Colon (tissue), 2 donors: ENCODE measurements at regions not wholly inside any gene's neighbourhood (a gene's known extent, or its start where the extent isn't known, plus 50 kb on each side); places are given as distances from the start of the nearest gene placed in this dataset.
"Not testable (repeated sequence)": the region's sequence is repeated elsewhere in the genome, so short reads cannot be mapped to it uniquely, and the experiment has no call there.

ENCODE experiments used
- FAIRE-seq: peaks from 2 replicates; lab custom pipeline; 2012; peaks lifted over from hg19 to GRCh38; lab: Jason Lieb, UNC
- donor health status: control.
- donor health status: control.

GRCh38 chr2:132220589-132220988 lies 58.8 kb upstream of the ANKRD30BL start:
- not testable (repeated sequence) for FAIRE-seq

GRCh38 chr2:132221886-132222285 lies 60.1 kb upstream of the ANKRD30BL start:
- not testable (repeated sequence) for FAIRE-seq

GRCh38 chr2:132252191-132252893 lies 90.6 kb upstream of the ANKRD30BL start:
- FAIRE-seq, result no peak

- no peak for FAIRE-seq
Measured at GRCh38 chr2:132252894-132253264, 91.1 kb upstream of the ANKRD30BL start.

GRCh38 chr2:132253496-132254305 lies 91.9 kb upstream of the ANKRD30BL start:
- no peak for FAIRE-seq

- FAIRE-seq, result not testable (repeated sequence)
Measured at GRCh38 chr2:132254306-132254919, 92.7 kb upstream of the ANKRD30BL start.

- no peak for FAIRE-seq
Measured at GRCh38 chr2:132255714-132256113, 94.0 kb upstream of the ANKRD30BL start.

- FAIRE-seq, result no peak
Measured at GRCh38 chr2:132256251-132256902, 94.6 kb upstream of the ANKRD30BL start.

GRCh38 chr2:132256903-132257300 lies 95.2 kb upstream of the ANKRD30BL start:
- FAIRE-seq, result not testable (repeated sequence)

GRCh38 chr2:132257301-132258171 lies 95.8 kb upstream of the ANKRD30BL start:
- FAIRE-seq, result not testable (repeated sequence)

- not testable (repeated sequence) for FAIRE-seq
Measured at GRCh38 chr2:132259276-132259675, 97.5 kb upstream of the ANKRD30BL start.

GRCh38 chr2:132265595-132265994 lies 103.8 kb upstream of the ANKRD30BL start:
- FAIRE-seq, result not testable (repeated sequence)

GRCh38 chr2:132267105-132267497 lies 105.3 kb upstream of the ANKRD30BL start:
- FAIRE-seq, result no peak

GRCh38 chr2:132267498-132268283 lies 105.9 kb upstream of the ANKRD30BL start:
- not testable (repeated sequence) for FAIRE-seq

GRCh38 chr2:132268284-132268976 lies 106.7 kb upstream of the ANKRD30BL start:
- FAIRE-seq, result not testable (repeated sequence)

- no peak for FAIRE-seq
Measured at GRCh38 chr2:132268977-132269523, 107.3 kb upstream of the ANKRD30BL start.

- no peak for FAIRE-seq
Measured at GRCh38 chr2:132270255-132270654, 108.5 kb upstream of the ANKRD30BL start.

- no peak for FAIRE-seq
Measured at GRCh38 chr2:132270981-132271546, 109.3 kb upstream of the ANKRD30BL start.

- not testable (repeated sequence) for FAIRE-seq
Measured at GRCh38 chr2:132271794-132272193, 110.0 kb upstream of the ANKRD30BL start.
